ENCODE measurements at regions not wholly inside any gene's neighbourhood (a gene's known extent, or its start where the extent isn't known, plus 50 kb on each side); places are given as distances from the start of the nearest gene placed in this dataset.

DNA sequence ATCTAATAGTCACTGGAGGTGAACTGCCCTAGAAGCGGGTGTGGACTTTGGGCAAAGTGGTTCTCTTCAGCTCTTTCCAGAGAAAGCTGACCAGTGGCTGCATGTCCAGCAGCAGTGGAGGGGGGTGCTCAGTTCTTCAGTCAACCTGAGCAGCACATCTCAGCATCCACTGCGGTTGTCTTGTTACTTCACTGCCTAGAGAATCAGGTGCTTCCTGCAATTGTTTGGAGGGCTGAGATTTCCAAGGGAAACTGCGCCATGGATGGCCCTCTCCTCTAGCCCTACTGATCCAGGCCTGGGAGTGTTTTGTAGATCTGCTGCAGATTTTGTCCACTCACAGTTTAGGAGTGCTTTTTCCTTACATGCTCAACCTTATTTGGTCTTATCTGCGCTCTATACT, 65.6 kb upstream of the CFAP161 start:
- POLR2A ChIA-PET (ENCODE audit: low non-redundant PET): no interaction called here
- CTCF ChIA-PET: no interaction called here
- DNase-seq (ENCODE audit: low spot score): no peak
- H3K27ac ChIP-seq: no peak overlapping the region
- TF ChIP-seq, protein P1, sequence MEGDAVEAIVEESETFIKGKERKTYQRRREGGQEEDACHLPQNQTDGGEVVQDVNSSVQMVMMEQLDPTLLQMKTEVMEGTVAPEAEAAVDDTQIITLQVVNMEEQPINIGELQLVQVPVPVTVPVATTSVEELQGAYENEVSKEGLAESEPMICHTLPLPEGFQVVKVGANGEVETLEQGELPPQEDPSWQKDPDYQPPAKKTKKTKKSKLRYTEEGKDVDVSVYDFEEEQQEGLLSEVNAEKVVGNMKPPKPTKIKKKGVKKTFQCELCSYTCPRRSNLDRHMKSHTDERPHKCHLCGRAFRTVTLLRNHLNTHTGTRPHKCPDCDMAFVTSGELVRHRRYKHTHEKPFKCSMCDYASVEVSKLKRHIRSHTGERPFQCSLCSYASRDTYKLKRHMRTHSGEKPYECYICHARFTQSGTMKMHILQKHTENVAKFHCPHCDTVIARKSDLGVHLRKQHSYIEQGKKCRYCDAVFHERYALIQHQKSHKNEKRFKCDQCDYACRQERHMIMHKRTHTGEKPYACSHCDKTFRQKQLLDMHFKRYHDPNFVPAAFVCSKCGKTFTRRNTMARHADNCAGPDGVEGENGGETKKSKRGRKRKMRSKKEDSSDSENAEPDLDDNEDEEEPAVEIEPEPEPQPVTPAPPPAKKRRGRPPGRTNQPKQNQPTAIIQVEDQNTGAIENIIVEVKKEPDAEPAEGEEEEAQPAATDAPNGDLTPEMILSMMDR (conservative IDR thresholded peaks at IDR 0.05; ENCODE audit: low read depth): no peak

GRCh38 chr15:81069356-81069755, 64.7 kb upstream of the CFAP161 start:
- TF ChIP-seq, protein P1 (conservative IDR thresholded peaks at IDR 0.05; ENCODE audit: low read depth): no peak
- no peak for DNase-seq (ENCODE audit: low spot score)
- CTCF ChIA-PET: no interaction called here
- no peak overlapping the region for H3K27ac ChIP-seq
- POLR2A ChIA-PET (ENCODE audit: low non-redundant PET): no interaction called here

DNA sequence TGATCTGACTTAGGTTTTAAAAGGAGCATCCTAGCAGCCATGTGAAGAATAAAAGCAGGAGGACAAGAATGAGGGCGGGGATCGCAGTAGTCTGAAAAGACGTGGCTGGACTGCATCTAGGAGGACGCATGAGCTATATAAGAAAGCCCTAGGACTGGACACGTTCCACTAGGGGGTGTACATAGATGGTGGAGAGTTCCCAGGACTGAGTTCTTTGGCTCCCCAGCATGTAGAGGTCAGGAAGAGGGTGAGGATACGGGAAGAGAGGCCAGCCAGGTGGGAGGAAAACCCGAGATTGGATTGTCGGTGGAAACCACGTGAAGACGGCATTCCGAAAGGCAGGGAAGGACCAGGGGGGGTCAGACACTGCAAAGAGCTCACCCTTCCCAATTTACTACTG, 64.2 kb upstream of the CFAP161 start:
- DNase-seq (ENCODE audit: low spot score): no peak
- CTCF ChIA-PET: no interaction called here

DNA sequence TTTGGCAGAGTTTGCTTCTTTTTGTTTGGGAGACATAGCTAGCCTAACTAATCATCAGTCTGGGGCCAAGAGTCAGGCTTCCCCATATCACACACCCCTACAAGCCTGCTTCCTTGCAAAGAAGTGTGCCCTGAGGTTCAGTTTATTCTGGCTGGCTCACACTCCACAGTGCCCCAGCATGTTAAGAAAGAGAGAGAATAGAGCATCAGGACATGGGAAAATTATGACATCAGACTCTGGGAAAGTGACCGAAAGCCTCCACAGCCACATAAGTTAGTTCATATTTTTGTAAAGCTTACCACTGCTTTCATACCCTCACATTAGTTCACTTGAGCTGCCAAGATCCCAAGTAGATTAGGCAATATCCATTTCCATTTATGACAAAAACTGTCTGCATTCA, 63.0 kb upstream of the CFAP161 start:
- no peak overlapping the region for H3K27ac ChIP-seq
- TF ChIP-seq, protein P1 (conservative IDR thresholded peaks at IDR 0.05; ENCODE audit: low read depth): no peak
- CTCF ChIA-PET: no interaction called here
- POLR2A ChIA-PET (ENCODE audit: low non-redundant PET): no interaction called here
- DNase-seq (ENCODE audit: low spot score): no peak

More for the DNA sequence above, 64.2 kb upstream of the CFAP161 start:
- POLR2A ChIA-PET (ENCODE audit: low non-redundant PET): no interaction called here
- H3K27ac ChIP-seq: no peak overlapping the region
- TF ChIP-seq, protein P1 (conservative IDR thresholded peaks at IDR 0.05; ENCODE audit: low read depth): no peak

DNA sequence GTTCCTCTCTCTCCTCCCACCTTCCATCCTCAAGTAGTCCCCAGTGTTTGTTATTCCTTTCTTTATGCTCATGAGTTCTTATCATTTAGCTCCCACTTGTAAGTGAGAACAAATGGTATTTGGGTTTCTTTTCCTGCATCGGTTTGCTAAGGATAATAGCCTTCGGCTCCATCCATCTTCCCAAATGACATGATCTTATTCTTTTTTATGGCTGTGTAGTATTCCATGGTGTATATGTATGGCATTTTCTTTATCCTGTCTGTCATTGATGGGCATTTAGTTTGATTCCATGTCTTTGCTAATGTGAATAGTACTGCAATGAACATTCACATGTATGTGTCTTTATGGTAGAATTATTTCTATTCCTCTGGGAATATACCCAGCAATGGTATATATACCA, 62.4 kb upstream of the CFAP161 start:
- no peak for DNase-seq (ENCODE audit: low spot score)
- ChIA-PET POLR2A (ENCODE audit: low non-redundant PET) (no interaction called here), CTCF (no interaction called here)
- TF ChIP-seq, protein P1 (conservative IDR thresholded peaks at IDR 0.05; ENCODE audit: low read depth): no peak
- no peak overlapping the region for H3K27ac ChIP-seq

- ChIA-PET POLR2A (ENCODE audit: low non-redundant PET) (no interaction called here), CTCF (interaction anchor here (0.6 kb wide), 1 partner anchor 10 kb away, joined by 3 read pairs; no protein-coding TSS in a partner anchor)
Observed at GRCh38 chr15:81072551-81072950, 61.5 kb upstream of the CFAP161 start.

More at GRCh38 chr15:81072551-81072950, 61.5 kb upstream of the CFAP161 start:
- no peak for DNase-seq (ENCODE audit: low spot score)
- H3K27ac ChIP-seq: no peak overlapping the region
- TF ChIP-seq, protein P1 (conservative IDR thresholded peaks at IDR 0.05; ENCODE audit: low read depth): no peak
